ENCODE measurements at regions not wholly inside any gene's neighbourhood (a gene's known extent, or its start where the extent isn't known, plus 50 kb on each side); places are given as distances from the start of the nearest gene placed in this dataset.

DNA sequence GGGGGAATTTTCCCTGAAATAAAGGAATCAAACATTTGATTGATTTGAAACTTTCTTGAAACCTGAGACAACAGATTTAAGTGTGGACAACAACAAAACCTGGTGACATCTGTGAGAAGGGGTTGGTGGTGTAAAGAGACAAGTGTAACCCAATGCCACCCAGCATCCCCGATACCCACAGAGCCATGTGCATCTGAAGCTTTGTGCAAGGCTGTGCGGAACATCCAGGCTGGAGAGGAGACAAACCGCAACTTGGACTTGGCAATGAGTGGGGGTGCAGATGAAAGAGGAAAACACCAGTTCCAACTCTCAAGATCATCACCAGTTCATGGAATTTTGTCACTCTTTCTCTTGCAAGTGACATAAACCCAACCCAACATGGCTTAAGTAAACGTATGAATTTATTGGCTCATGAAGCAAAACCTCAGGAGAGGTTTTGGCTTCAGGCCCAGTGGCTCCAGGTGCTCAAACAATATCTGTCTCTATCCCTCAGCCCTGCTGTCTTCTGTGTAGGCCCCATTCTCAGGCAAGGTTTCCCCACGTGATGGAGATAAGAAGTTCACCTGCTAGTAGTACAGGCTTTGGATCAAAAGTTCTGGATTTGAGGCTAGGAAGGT, 55.2 kb upstream of the NTF3 start:
- peak; percentile 76 for DNase-seq (ENCODE audit: low spot score)
- FAIRE-seq, result peak; percentile 97

DNA sequence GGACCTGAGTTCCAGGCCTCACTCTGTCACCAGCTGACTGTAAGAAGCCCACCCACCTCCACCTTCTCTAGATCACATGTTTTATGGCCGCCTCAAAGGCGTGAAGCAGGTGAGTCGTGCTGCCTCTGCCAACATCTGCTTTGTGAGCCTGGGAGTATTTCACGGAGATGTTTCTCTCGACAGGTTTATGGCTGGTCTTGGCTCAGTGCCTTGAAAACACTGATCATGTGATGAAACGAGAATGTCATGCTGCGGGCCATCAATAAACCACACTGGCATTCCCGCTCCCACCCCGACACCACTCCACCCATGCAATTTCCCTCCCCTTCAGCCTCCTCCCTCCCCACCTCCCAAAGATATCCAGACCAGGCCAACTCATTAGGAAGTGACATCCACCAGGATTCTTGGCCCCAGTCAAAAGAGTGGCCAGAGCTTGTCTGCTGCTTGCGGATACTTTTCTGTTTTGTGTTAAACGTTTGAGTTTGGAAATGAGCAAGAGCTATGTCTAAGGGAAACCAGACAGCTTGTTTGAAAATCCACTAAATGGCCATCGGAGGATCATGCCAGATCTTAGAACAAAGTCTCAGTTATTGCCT, 53.8 kb upstream of the NTF3 start:
- DNase-seq (ENCODE audit: low spot score) (peak; percentile 89), FAIRE-seq (peak; percentile 99)

GRCh38 chr12:5379749-5380496, 52.0 kb upstream of the NTF3 start:
- DNase-seq (ENCODE audit: low spot score), result peak; percentile 88
- peak; percentile 99 for FAIRE-seq
